ENCODE measurements at regions not wholly inside any gene's neighbourhood (a gene's known extent, or its start where the extent isn't known, plus 50 kb on each side); places are given as distances from the start of the nearest gene placed in this dataset.

GRCh38 chr12:91561301-91561957, 378.8 kb upstream of the DCN start:
- H3K9me3 ChIP-seq = no peaks in the 10 kb centered on the region
- WGBS = 78% methylated on average over 3 of the region's 3 CpGs
- no peak for TF ChIP-seq CTCF (IDR thresholded peaks at IDR 0.05)
- no peak for TF ChIP-seq POLR2AphosphoS5 (IDR thresholded peaks at IDR 0.05)
- no peak for TF ChIP-seq POLR2A (IDR thresholded peaks at IDR 0.05)
- DNase-seq (ENCODE audit: low spot score) = no peak
- intact Hi-C loops (cut with DNase I) = loop anchor here (2.0 kb wide), 1 partner anchor 19 kb away; no protein-coding TSS in a partner anchor
- H3K27ac ChIP-seq = no peak overlapping the region
- no peaks in the 10 kb centered on the region for H3K27me3 ChIP-seq (replicated peaks; ENCODE audit: insufficient read depth)
- H3K36me3 ChIP-seq = no peaks in the 10 kb centered on the region
- H3K4me1 ChIP-seq (replicated peaks) = no peaks in the 10 kb centered on the region
- no peak overlapping the region for H3K4me3 ChIP-seq

- intact Hi-C loops (cut with DNase I) = no loop called here
- no peaks in the 10 kb centered on the region for H3K27me3 ChIP-seq (replicated peaks; ENCODE audit: insufficient read depth)
- DNase-seq (ENCODE audit: low spot score) = no peak
- no peak overlapping the region for H3K4me3 ChIP-seq
- TF ChIP-seq CTCF (IDR thresholded peaks at IDR 0.05) (no peak), POLR2AphosphoS5 (IDR thresholded peaks at IDR 0.05) (no peak), POLR2A (IDR thresholded peaks at IDR 0.05) (no peak)
- H3K4me1 ChIP-seq (replicated peaks) = no peaks in the 10 kb centered on the region
- H3K27ac ChIP-seq = no peak overlapping the region
- no peaks in the 10 kb centered on the region for H3K9me3 ChIP-seq
- H3K36me3 ChIP-seq = no peaks in the 10 kb centered on the region
- 97% methylated on average over 4 of the region's 4 CpGs for whole genome bisulfite sequencing
Observed at GRCh38 chr12:91556909-91557308, 374.3 kb upstream of the DCN start.

GRCh38 chr12:91555436-91556415, 373.1 kb upstream of the DCN start:
- Histone ChIP-seq H3K36me3 (no peaks in the 10 kb centered on the region), H3K4me3 (no peak overlapping the region), H3K9me3 (no peaks in the 10 kb centered on the region), H3K27ac (no peak overlapping the region), H3K4me1 (replicated peaks) (no peaks in the 10 kb centered on the region), H3K27me3 (replicated peaks; ENCODE audit: insufficient read depth) (no peaks in the 10 kb centered on the region)
- intact Hi-C loops (cut with DNase I) = no loop called here
- WGBS = 48% methylated on average over 7 of the region's 7 CpGs
- no peak for DNase-seq (ENCODE audit: low spot score)
- TF ChIP-seq POLR2A (IDR thresholded peaks at IDR 0.05) (no peak), POLR2AphosphoS5 (IDR thresholded peaks at IDR 0.05) (no peak), CTCF (IDR thresholded peaks at IDR 0.05) (no peak)

GRCh38 chr12:91551927-91552326, 369.3 kb upstream of the DCN start:
- H3K36me3 ChIP-seq = no peaks in the 10 kb centered on the region
- no peak overlapping the region for H3K27ac ChIP-seq
- no peaks in the 10 kb centered on the region for H3K9me3 ChIP-seq
- DNase-seq (ENCODE audit: low spot score) = no peak
- no peaks in the 10 kb centered on the region for H3K27me3 ChIP-seq (replicated peaks; ENCODE audit: insufficient read depth)
- H3K4me3 ChIP-seq = no peak overlapping the region
- intact Hi-C loops (cut with DNase I) = no loop called here
- WGBS = 84% methylated on average over 8 of the region's 8 CpGs
- no peaks in the 10 kb centered on the region for H3K4me1 ChIP-seq (replicated peaks)
- TF ChIP-seq POLR2A (IDR thresholded peaks at IDR 0.05) = no peak
- TF ChIP-seq CTCF (IDR thresholded peaks at IDR 0.05) = no peak
- TF ChIP-seq POLR2AphosphoS5 (IDR thresholded peaks at IDR 0.05) = no peak
